GM12878 (cell line): ENCODE measurements at regions not wholly inside any gene's neighbourhood (a gene's known extent, or its start where the extent isn't known, plus 50 kb on each side); places are given as distances from the start of the nearest gene placed in this dataset.

ENCODE experiments used
- ATAC-seq: fragments of 200-7000 bp; cut with Tn5 transposase; 3 replicates; pipeline ENCODE4 v1.9.1; 2020; ENCODE audit warnings: mild to moderate bottlenecking, moderate library complexity
- BruUV-seq: library from RNA; stranded (reverse); fragments of 400-500 nt; replicated peaks from 2 replicates; lab custom pipeline; 2021; lab: Mats Ljungman, UMichigan
- CTCF ChIA-PET: fragments of 300-600 bp; sonication (Branson Sonifier 250); formaldehyde crosslinking; extraction: SDS; loops from one replicate; lab custom pipeline; 2021; ENCODE audit warnings: inconsistent platforms; lab: Yijun Ruan, JAX
- POLR2A ChIA-PET: fragments of 350-600 bp; formaldehyde crosslinking; extraction: SDS; loops from one replicate; lab custom pipeline; 2021; ENCODE audit warnings: inconsistent platforms; lab: Charles Lee
- RAD21 ChIA-PET: fragments of 300-600 bp; sonication (Branson Sonifier 250); formaldehyde crosslinking; loops from one replicate; lab custom pipeline; 2023; ENCODE audit warnings: antibody characterized with exemption; ENCODE audit not compliant: unreplicated experiment; lab: Charles Lee
- SMC1A ChIA-PET: fragments of 300-600 bp; sonication (Branson Sonifier 250); formaldehyde crosslinking; loops from one replicate; lab custom pipeline; 2023; ENCODE audit not compliant: unreplicated experiment, uncharacterized antibody; lab: Charles Lee
- DNase-seq: peaks from one replicate; pipeline ENCODE4 v3.0.0-alpha.2; 2011; ENCODE audit warnings: low read depth, low spot score
- FAIRE-seq: peaks from 3 replicates; lab custom pipeline; 2011; peaks lifted over from hg19 to GRCh38; lab: Jason Lieb, UNC
- H2AFZ ChIP-seq: 2 replicates; pipeline ENCODE4 v1.6.0; 2011; ENCODE audit warnings: low read depth, low read length, control low read depth; ENCODE audit not compliant: control insufficient read depth
- H3K27ac ChIP-seq: 2 replicates; pipeline ENCODE4 v1.5.1; 2011; ENCODE audit warnings: control low read depth; ENCODE audit not compliant: control insufficient read depth, insufficient read depth
- H3K27me3 ChIP-seq, 2 experiments: replicated peaks in 1 of 2; 2 replicates each; pipeline versions ENCODE4 v1.6.0 to v1.6.1; 2011; ENCODE audit warnings: low read length in 1 of 2; ENCODE audit not compliant: control insufficient read depth in 2 of 2, insufficient read depth in 2 of 2
- H3K36me3 ChIP-seq, 2 experiments: 2 replicates each; pipeline ENCODE4 v1.5.1; 2011; ENCODE audit warnings: low read length in 1 of 2; ENCODE audit not compliant: control insufficient read depth in 2 of 2, insufficient read depth in 2 of 2
- H3K4me1 ChIP-seq: 2 replicates; pipeline ENCODE4 v1.6.1; 2011; ENCODE audit warnings: mild to moderate bottlenecking, low read length, moderate library complexity, mixed read lengths; ENCODE audit not compliant: control insufficient read depth, insufficient read depth
- H3K4me2 ChIP-seq: 2 replicates; pipeline ENCODE4 v1.6.0; 2011; ENCODE audit warnings: control low read depth; ENCODE audit not compliant: control insufficient read depth, insufficient read depth
- H3K4me3 ChIP-seq: fragments of 200-600 bp; sonication (generic); 2 replicates; pipeline ENCODE4 v1.5.1; 2016
- H3K79me2 ChIP-seq: 2 replicates; pipeline ENCODE4 v1.6.0; 2011; ENCODE audit warnings: low read length; ENCODE audit not compliant: control insufficient read depth, insufficient read depth
- H3K9ac ChIP-seq: 2 replicates; pipeline ENCODE4 v1.8.0; 2011; ENCODE audit warnings: low read length, control low read depth, mixed read lengths; ENCODE audit not compliant: control insufficient read depth, insufficient read depth
- H3K9me3 ChIP-seq: replicated peaks from 3 replicates; pipeline ENCODE4 v1.5.1; 2011; ENCODE audit warnings: mild to moderate bottlenecking, low read length; ENCODE audit not compliant: control insufficient read depth, insufficient read depth
- H4K20me1 ChIP-seq: 2 replicates; pipeline ENCODE4 v1.6.0; 2011; ENCODE audit not compliant: control insufficient read depth, insufficient read depth
- CTCF ChIP-seq, 3 experiments: IDR thresholded peaks in 2 of 3; conservative IDR thresholded peaks in 1 of 3; 2 replicates each; pipeline ENCODE4 v1.5.1; 2011; ENCODE audit warnings: low read depth in 3 of 3, low read length in 3 of 3, mild to moderate bottlenecking in 3 of 3, control low read depth in 2 of 3, moderate library complexity in 2 of 3, inconsistent platforms in 1 of 3, mixed read lengths in 1 of 3; ENCODE audit not compliant: control insufficient read depth in 2 of 3, insufficient read depth in 1 of 3; ENCODE audit errors: extremely low read depth in 1 of 3
- E2F8 ChIP-seq: fragments of 450-650 bp; IDR thresholded peaks from 2 replicates; pipeline ENCODE4 v1.6.1; 2018; ENCODE audit warnings: mild to moderate bottlenecking, low read depth, moderate library complexity; ENCODE audit not compliant: partially characterized antibody
- FOXK2 ChIP-seq: fragments of 450-650 bp; IDR thresholded peaks from 2 replicates; pipeline ENCODE4 v1.6.1; 2017; ENCODE audit warnings: mild to moderate bottlenecking, moderate library complexity
- GATAD2B ChIP-seq: fragments of 450-650 bp; conservative IDR thresholded peaks from 2 replicates; pipeline ENCODE4 v1.6.1; 2017; ENCODE audit warnings: low read depth, mild to moderate bottlenecking, moderate library complexity
- HSF1 ChIP-seq: fragments of 150-350 bp; IDR thresholded peaks from 2 replicates; pipeline ENCODE4 v1.6.1; 2014; ENCODE audit warnings: mild to moderate bottlenecking, low read depth, low read length
- IKZF2 ChIP-seq, 2 experiments: fragments of 450-650 bp; IDR thresholded peaks; 2 replicates each; pipeline ENCODE4 v1.6.1; 2017; ENCODE audit warnings: mild to moderate bottlenecking in 2 of 2, moderate library complexity in 2 of 2
- NBN ChIP-seq: fragments of 450-650 bp; IDR thresholded peaks from 2 replicates; pipeline ENCODE4 v1.6.1; 2016
- PBX3 ChIP-seq: IDR thresholded peaks from 2 replicates; pipeline ENCODE4 v1.6.1; 2011; ENCODE audit warnings: mild to moderate bottlenecking, low read depth, low read length, moderate library complexity; ENCODE audit not compliant: insufficient replicate concordance
- POLR2AphosphoS2 ChIP-seq: IDR thresholded peaks from 2 replicates; pipeline ENCODE4 v1.6.1; 2011; ENCODE audit warnings: low read depth, mild to moderate bottlenecking, low read length, improper control_type of control experiment, moderate library complexity
- TARDBP ChIP-seq: IDR thresholded peaks from 2 replicates; pipeline ENCODE4 v1.6.1; 2016; ENCODE audit warnings: borderline replicate concordance
- ZBTB11 ChIP-seq: fragments of 450-650 bp; formaldehyde crosslinking; IDR thresholded peaks from 2 replicates; pipeline ENCODE4 v1.5.0; 2022; ENCODE audit warnings: mild to moderate bottlenecking, missing genetic modification characterization
- ZZZ3 ChIP-seq: IDR thresholded peaks from 2 replicates; pipeline ENCODE4 v1.6.1; 2011; ENCODE audit warnings: low read depth; ENCODE audit not compliant: control insufficient read depth, insufficient read length
- WGBS: methylation state at CpG from one replicate; pipeline ENCODE4 v1.1.6; 2016; ENCODE audit warnings: low lambda C conversion rate; ENCODE audit not compliant: insufficient replicate concordance, insufficient coverage; ENCODE audit errors: missing lambda C conversion rate; 5-methylcytosine and 5-hydroxymethylcytosine counted together
- in situ Hi-C: fragments of 300-500 bp; cut with MboI; formaldehyde crosslinking; loops from 9 replicates; pipeline ENCODE4 v1.14.3; 2018; ENCODE audit warnings: mixed read lengths
- intact Hi-C: fragments of 100-400 bp; cut with micrococcal nuclease; formaldehyde crosslinking; loops from one replicate; pipeline ENCODE4 v1.14.2; 2022; ENCODE audit not compliant: unreplicated experiment

- Histone ChIP-seq H3K27me3 (no peaks in the 10 kb centered on the region), H3K4me3 (no peak overlapping the region), H3K4me1 (no peaks in the 10 kb centered on the region), H2AFZ (no peak overlapping the region), H3K9ac (no peak overlapping the region), H3K4me2 (no peak overlapping the region), H3K36me3 (no peaks in the 10 kb centered on the region), H3K9me3 (no peaks in the 10 kb centered on the region), H3K27ac (no peak overlapping the region), H4K20me1 (no peaks in the 10 kb centered on the region), H3K79me2 (no peaks in the 10 kb centered on the region)
- DNase-seq: no peak
- no peak for ATAC-seq
- POLR2A ChIA-PET: no interaction called here
- no peak for FAIRE-seq
- WGBS: 0% methylated on average over 1 of the region's 1 CpG
- RAD21 ChIA-PET: no interaction called here
- intact Hi-C loops: no loop called here
- SMC1A ChIA-PET: no interaction called here
- CTCF ChIA-PET: no interaction called here
- in situ Hi-C loops: no loop called here
- BruUV-seq: no TSS peak
- TF ChIP-seq TARDBP (no peak), PBX3 (no peak), ZZZ3 (no peak), NBN (no peak), GATAD2B (no peak), E2F8 (no peak), CTCF (IDR thresholded peaks at IDR 0.05 in 2 of 3, conservative IDR thresholded peaks at IDR 0.05 in 1 of 3; ENCODE audit: control insufficient read depth in 2 of 3, extremely low read depth in 1 of 3, insufficient read depth in 1 of 3, low read depth in 3 of 3, low read length in 3 of 3) (no peak), POLR2AphosphoS2 (no peak), HSF1 (no peak), IKZF2 (IDR thresholded peaks at IDR 0.05) (no peak), FOXK2 (no peak), ZBTB11 (CRISPR knock-in tag) (no peak)
These were observed 403.5 kb downstream of the DIPK2A start for GRCh38 chr3:144375088-144375487.
